Activated T-helper 2 cell treated with anti-CD3 and anti-CD28 coated beads, Interferon-gamma antibody, Interleukin-2, Interleukin-4, amounts not matched to agents 10 μg/mL and 5 μg/mL and 100 μg/mL, durations not matched to agents 14 hours and 24 hours and 36 hours (primary cell): ENCODE measurements at regions not wholly inside any gene's neighbourhood (a gene's known extent, or its start where the extent isn't known, plus 50 kb on each side); places are given as distances from the start of the nearest gene placed in this dataset.

ENCODE experiments used
- DNase-seq: peaks from one replicate; pipeline ENCODE4 v3.0.0; 2021; ENCODE audit warnings: low spot score
- H3K27ac Mint-ChIP-seq: one replicate; pipeline ENCODE4 v1.8.0; 2021; ENCODE audit warnings: mixed read lengths
- H3K27me3 Mint-ChIP-seq: one replicate; pipeline ENCODE4 v1.8.0; 2021; ENCODE audit warnings: low read depth, mixed read lengths
- H3K36me3 Mint-ChIP-seq: one replicate; pipeline ENCODE4 v1.8.0; 2021; ENCODE audit warnings: low read depth, mixed read lengths
- H3K4me1 Mint-ChIP-seq: one replicate; pipeline ENCODE4 v1.8.0; 2021; ENCODE audit warnings: low read depth, mixed read lengths
- H3K4me3 Mint-ChIP-seq: one replicate; pipeline ENCODE4 v1.8.0; 2021; ENCODE audit warnings: low read depth, mild to moderate bottlenecking, moderate library complexity, mixed read lengths
- H3K9me3 Mint-ChIP-seq: one replicate; pipeline ENCODE4 v1.8.0; 2021; ENCODE audit warnings: mixed read lengths
- intact Hi-C: fragments of 100-400 bp; cut with micrococcal nuclease; formaldehyde crosslinking; loops from one replicate; pipeline ENCODE4 v1.15.1; 2023

- Mint-ChIP-seq H3K27me3 (no peaks in the 10 kb centered on the region), H3K4me3 (no peak overlapping the region), H3K27ac (no peak overlapping the region)
Measured at GRCh38 chr12:85530456-85530855, 250.4 kb downstream of the ALX1 start.

DNA sequence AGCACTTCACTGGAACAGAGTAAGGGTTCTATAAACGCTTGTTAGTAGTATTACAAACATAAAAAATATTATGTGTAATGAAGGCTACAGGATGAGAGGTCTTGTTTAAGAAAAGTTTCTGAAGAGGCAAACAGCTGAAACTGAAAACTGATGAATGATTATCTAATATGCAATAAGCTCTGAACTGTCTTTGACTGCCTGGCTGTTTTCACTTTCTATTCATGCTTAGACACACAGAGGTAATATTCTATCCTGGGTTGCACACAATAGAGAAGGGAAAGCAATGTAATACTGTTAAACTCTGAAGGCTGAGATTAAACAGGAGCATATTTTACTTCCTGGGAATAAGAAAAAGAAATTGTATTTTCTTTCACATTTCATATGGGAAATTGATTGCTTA, 251.3 kb downstream of the ALX1 start:
- no peak for DNase-seq
- Mint-ChIP-seq H3K4me1 (peaks cover 3% of the 10 kb centered on the region), H3K4me3 (no peak overlapping the region), H3K9me3 (no peaks in the 10 kb centered on the region), H3K36me3 (no peaks in the 10 kb centered on the region), H3K27ac (no peak overlapping the region), H3K27me3 (no peaks in the 10 kb centered on the region)
- intact Hi-C loops = no loop called here

More at GRCh38 chr12:85530456-85530855, 250.4 kb downstream of the ALX1 start:
- peaks cover 3% of the 10 kb centered on the region for H3K4me1 Mint-ChIP-seq
- H3K9me3 Mint-ChIP-seq = no peaks in the 10 kb centered on the region
- intact Hi-C loops = no loop called here
- H3K36me3 Mint-ChIP-seq = no peaks in the 10 kb centered on the region
- DNase-seq = no peak

GRCh38 chr12:85549640-85550039, 269.6 kb downstream of the ALX1 start:
- intact Hi-C loops = no loop called here
- Mint-ChIP-seq H3K4me1 (no peaks in the 10 kb centered on the region), H3K27ac (no peak overlapping the region), H3K27me3 (no peaks in the 10 kb centered on the region), H3K4me3 (no peak overlapping the region), H3K9me3 (no peaks in the 10 kb centered on the region), H3K36me3 (no peaks in the 10 kb centered on the region)
- no peak for DNase-seq

GRCh38 chr12:85550924-85551323, 270.9 kb downstream of the ALX1 start:
- Mint-ChIP-seq H3K27me3 (no peaks in the 10 kb centered on the region), H3K36me3 (no peaks in the 10 kb centered on the region), H3K4me3 (no peak overlapping the region), H3K9me3 (no peaks in the 10 kb centered on the region), H3K27ac (no peak overlapping the region), H3K4me1 (no peaks in the 10 kb centered on the region)
- intact Hi-C loops = no loop called here
- DNase-seq = no peak

- no peak overlapping the region for H3K27ac Mint-ChIP-seq
- DNase-seq = no peak
- no peak overlapping the region for H3K4me3 Mint-ChIP-seq
- H3K4me1 Mint-ChIP-seq = no peaks in the 10 kb centered on the region
- intact Hi-C loops = no loop called here
- H3K9me3 Mint-ChIP-seq = no peaks in the 10 kb centered on the region
- H3K27me3 Mint-ChIP-seq = no peaks in the 10 kb centered on the region
- H3K36me3 Mint-ChIP-seq = no peaks in the 10 kb centered on the region
Measured at GRCh38 chr12:85552461-85552860, 272.4 kb downstream of the ALX1 start.

- H3K36me3 Mint-ChIP-seq = no peaks in the 10 kb centered on the region
- no peak for DNase-seq
- no peak overlapping the region for H3K4me3 Mint-ChIP-seq
- no peak overlapping the region for H3K27ac Mint-ChIP-seq
- no peaks in the 10 kb centered on the region for H3K27me3 Mint-ChIP-seq
- intact Hi-C loops = no loop called here
- H3K9me3 Mint-ChIP-seq = no peaks in the 10 kb centered on the region
- no peaks in the 10 kb centered on the region for H3K4me1 Mint-ChIP-seq
Measured at GRCh38 chr12:85557850-85558249, 277.8 kb downstream of the ALX1 start.

DNA sequence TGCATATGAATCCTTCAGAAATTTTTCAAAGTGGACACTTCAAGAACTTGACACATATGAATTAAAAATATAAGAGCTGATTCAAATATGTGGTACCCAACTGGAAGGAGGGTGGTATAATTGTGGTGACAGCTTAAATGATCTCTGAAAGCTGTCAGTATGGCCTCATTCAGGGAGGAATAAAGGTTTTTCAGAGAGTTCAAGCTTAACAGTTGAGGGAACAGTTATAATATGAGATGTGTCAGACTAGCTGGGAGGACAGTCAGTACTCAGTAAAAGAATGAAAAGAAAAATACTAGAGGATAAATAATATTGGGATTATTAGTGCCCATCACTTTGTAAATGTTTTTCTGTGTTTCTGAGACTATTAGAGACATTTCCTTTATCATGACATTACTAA, 277.5 kb downstream of the RASSF9 start:
- Mint-ChIP-seq H3K27ac (no peak overlapping the region), H3K27me3 (no peaks in the 10 kb centered on the region), H3K4me3 (no peak overlapping the region), H3K9me3 (no peaks in the 10 kb centered on the region), H3K36me3 (no peaks in the 10 kb centered on the region), H3K4me1 (no peaks in the 10 kb centered on the region)
- DNase-seq = no peak
- intact Hi-C loops = no loop called here

GRCh38 chr12:85559127-85559526, 277.1 kb downstream of the RASSF9 start:
- DNase-seq = no peak
- no peaks in the 10 kb centered on the region for H3K36me3 Mint-ChIP-seq
- no peak overlapping the region for H3K27ac Mint-ChIP-seq
- intact Hi-C loops = no loop called here
- H3K27me3 Mint-ChIP-seq = no peaks in the 10 kb centered on the region
- no peaks in the 10 kb centered on the region for H3K4me1 Mint-ChIP-seq
- no peaks in the 10 kb centered on the region for H3K9me3 Mint-ChIP-seq
- no peak overlapping the region for H3K4me3 Mint-ChIP-seq

- Mint-ChIP-seq H3K27me3 (no peaks in the 10 kb centered on the region), H3K9me3 (no peaks in the 10 kb centered on the region), H3K27ac (no peak overlapping the region), H3K4me3 (no peak overlapping the region), H3K36me3 (no peaks in the 10 kb centered on the region), H3K4me1 (no peaks in the 10 kb centered on the region)
- no peak for DNase-seq
- intact Hi-C loops = no loop called here
Measured at GRCh38 chr12:85559536-85559935, 276.7 kb downstream of the RASSF9 start.

DNA sequence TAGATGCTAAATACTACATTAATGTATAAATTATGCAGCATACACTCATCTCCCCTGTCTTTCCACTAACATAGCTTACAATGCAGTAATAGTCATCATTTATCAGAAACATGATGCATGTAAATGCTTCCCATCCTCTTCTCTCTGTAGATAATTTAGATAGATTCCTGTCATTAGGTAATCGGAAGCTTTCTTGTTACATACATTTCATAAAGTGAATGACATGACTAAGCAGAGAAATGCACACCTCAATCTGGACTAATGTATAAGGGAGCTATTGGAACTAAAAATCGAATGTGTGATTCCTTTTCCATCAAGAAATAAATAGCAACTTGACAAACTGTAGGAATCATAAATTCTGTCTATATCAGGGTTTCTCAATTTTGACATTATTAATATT, 273.4 kb downstream of the RASSF9 start:
- no peak overlapping the region for H3K4me3 Mint-ChIP-seq
- H3K9me3 Mint-ChIP-seq = no peaks in the 10 kb centered on the region
- intact Hi-C loops = no loop called here
- no peaks in the 10 kb centered on the region for H3K27me3 Mint-ChIP-seq
- H3K36me3 Mint-ChIP-seq = no peaks in the 10 kb centered on the region
- no peaks in the 10 kb centered on the region for H3K4me1 Mint-ChIP-seq
- no peak overlapping the region for H3K27ac Mint-ChIP-seq
- no peak for DNase-seq

- no peak for DNase-seq
- Mint-ChIP-seq H3K27me3 (no peaks in the 10 kb centered on the region), H3K4me1 (no peaks in the 10 kb centered on the region), H3K9me3 (no peaks in the 10 kb centered on the region), H3K4me3 (no peak overlapping the region), H3K36me3 (no peaks in the 10 kb centered on the region), H3K27ac (no peak overlapping the region)
- intact Hi-C loops = no loop called here
Measured at GRCh38 chr12:85564786-85565185, 271.4 kb downstream of the RASSF9 start.

DNA sequence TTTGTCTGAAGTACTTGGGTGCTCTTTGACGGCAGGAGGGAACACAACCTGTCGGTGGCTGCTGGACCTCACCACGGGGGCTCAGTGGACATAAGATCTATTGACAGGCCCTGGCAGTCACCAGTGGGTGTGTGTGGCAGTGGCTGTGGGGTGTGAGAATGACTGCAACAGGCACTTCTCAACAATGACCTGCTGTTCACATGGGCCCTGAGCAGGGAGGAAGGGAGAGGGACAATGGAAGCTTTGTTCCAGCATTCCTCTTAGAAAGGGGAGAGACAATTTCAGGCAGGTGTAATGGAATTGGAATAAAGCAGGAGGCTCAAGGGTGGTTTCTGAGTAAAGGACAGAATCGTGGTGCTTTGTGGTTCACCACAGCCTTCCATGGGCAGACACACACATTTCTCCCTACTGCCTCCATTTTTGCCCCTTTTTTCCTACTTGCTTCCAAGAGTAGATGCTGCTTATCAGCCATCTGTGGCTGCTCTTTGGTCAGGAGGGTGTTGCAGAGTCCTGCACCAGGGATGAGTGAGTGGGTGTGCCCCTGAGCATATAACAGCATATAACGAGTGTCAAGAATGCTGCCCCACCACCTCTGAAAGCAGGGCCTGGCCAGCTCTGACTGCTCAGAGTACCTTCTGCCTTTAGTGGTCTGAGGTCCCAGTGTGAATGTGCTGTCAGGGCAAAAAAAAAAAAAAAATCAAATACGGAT, 267.7 kb downstream of the RASSF9 start:
- H3K27ac Mint-ChIP-seq = no peak overlapping the region
- H3K4me1 Mint-ChIP-seq = no peaks in the 10 kb centered on the region
- DNase-seq = no peak
- no peaks in the 10 kb centered on the region for H3K36me3 Mint-ChIP-seq
- intact Hi-C loops = no loop called here
- no peaks in the 10 kb centered on the region for H3K27me3 Mint-ChIP-seq
- no peaks in the 10 kb centered on the region for H3K9me3 Mint-ChIP-seq
- H3K4me3 Mint-ChIP-seq = no peak overlapping the region

DNA sequence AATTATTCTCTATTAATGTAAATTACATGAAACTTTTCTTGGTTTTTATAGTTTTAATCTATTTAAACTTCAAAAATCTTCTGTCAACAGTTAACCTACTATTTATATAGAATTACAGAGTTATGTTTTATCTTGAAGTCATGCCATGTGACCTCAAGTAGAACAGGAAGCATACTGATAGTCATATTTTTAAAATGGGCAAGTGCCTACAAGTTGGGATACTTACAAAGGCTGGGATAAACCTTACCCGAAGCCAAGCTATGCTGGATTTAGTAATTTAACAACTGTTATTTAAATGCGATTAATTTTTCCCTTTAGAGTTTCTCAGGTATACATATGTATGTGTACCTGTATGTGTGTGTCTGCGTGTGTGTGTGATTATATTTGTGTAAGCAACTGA, 266.9 kb downstream of the RASSF9 start:
- H3K27me3 Mint-ChIP-seq = no peaks in the 10 kb centered on the region
- intact Hi-C loops = no loop called here
- DNase-seq = no peak
- H3K4me3 Mint-ChIP-seq = no peak overlapping the region
- H3K27ac Mint-ChIP-seq = no peak overlapping the region
- H3K36me3 Mint-ChIP-seq = no peaks in the 10 kb centered on the region
- H3K9me3 Mint-ChIP-seq = no peaks in the 10 kb centered on the region
- no peaks in the 10 kb centered on the region for H3K4me1 Mint-ChIP-seq

- Mint-ChIP-seq H3K4me1 (no peaks in the 10 kb centered on the region), H3K27me3 (no peaks in the 10 kb centered on the region), H3K27ac (no peak overlapping the region), H3K9me3 (no peaks in the 10 kb centered on the region), H3K36me3 (no peaks in the 10 kb centered on the region), H3K4me3 (no peak overlapping the region)
- intact Hi-C loops = no loop called here
- DNase-seq = no peak
Measured at GRCh38 chr12:85572956-85573355, 263.3 kb downstream of the RASSF9 start.
